BE2C (cell line): ENCODE measurements at regions not wholly inside any gene's neighbourhood (a gene's known extent, or its start where the extent isn't known, plus 50 kb on each side); places are given as distances from the start of the nearest gene placed in this dataset.
"Not testable (repeated sequence)": the region's sequence is repeated elsewhere in the genome, so short reads cannot be mapped to it uniquely, and the experiment has no call there.

ENCODE experiments used
- DNase-seq: peaks from one replicate; pipeline ENCODE4 v3.0.0-alpha.2; 2020
- H3K27me3 ChIP-seq: fragments of 250-450 bp; sonication (Bioruptor Pico); 2 replicates; pipeline ENCODE4 v1.5.1; 2020; ENCODE audit warnings: mild to moderate bottlenecking
- H3K36me3 ChIP-seq: fragments of 250-450 bp; sonication (Bioruptor Pico); 2 replicates; pipeline ENCODE4 v1.5.1; 2020; ENCODE audit warnings: mild to moderate bottlenecking
- H3K4me1 ChIP-seq: fragments of 250-450 bp; sonication (Bioruptor Pico); 2 replicates; pipeline ENCODE4 v1.5.1; 2020
- H3K4me3 ChIP-seq: 2 replicates; pipeline ENCODE4 v1.5.1; 2011; ENCODE audit warnings: low read depth, low read length
- H3K9me3 ChIP-seq: fragments of 250-450 bp; sonication (Bioruptor Pico); 2 replicates; pipeline ENCODE4 v1.5.1; 2020
- TF ChIP-seq, protein P1 (sequence below): IDR thresholded peaks from 2 replicates; pipeline ENCODE4 v1.5.1; 2012; ENCODE audit warnings: mild to moderate bottlenecking, low read depth, low read length

DNA sequence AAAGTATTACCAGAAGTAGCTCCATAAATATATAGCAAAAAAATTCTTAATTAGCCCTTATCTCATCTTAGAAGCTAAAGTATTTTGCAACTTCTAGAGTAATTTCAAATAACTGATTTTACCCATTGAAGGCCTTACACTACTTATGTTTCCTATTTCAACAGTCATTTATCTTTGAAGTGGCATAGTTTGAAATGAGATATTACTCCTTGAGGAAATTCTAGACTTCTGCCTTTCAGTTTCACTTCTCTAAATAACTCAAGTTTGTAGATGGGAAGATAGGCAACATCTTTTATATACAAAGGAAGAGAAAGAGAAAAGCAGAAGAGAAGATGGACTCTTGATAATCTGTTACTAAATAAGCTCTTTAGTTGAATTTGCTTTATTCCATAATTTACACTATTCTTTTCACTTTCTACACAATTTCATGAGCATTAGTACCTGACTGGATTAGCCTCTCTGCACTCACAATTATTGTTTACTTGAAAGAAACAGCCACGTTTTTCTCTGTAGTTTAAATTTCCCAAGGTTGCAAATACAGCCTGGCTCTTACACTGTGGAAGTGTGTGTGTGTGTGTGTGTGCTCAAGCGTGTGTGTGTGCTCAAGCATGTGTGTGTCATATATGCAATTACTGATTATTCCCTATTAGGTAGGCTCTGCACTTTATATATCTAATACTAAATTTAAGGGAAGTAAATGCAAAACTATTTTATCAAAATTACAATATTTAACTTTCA lies 60.6 kb upstream of the EMB start:
- no peaks in the 10 kb centered on the region for H3K4me1 ChIP-seq
- H3K9me3 ChIP-seq, result no peaks in the 10 kb centered on the region
- H3K4me3 ChIP-seq, result no peak overlapping the region
- DNase-seq, result no peak
- H3K36me3 ChIP-seq, result no peaks in the 10 kb centered on the region
- no peaks in the 10 kb centered on the region for H3K27me3 ChIP-seq
- TF ChIP-seq, protein P1, sequence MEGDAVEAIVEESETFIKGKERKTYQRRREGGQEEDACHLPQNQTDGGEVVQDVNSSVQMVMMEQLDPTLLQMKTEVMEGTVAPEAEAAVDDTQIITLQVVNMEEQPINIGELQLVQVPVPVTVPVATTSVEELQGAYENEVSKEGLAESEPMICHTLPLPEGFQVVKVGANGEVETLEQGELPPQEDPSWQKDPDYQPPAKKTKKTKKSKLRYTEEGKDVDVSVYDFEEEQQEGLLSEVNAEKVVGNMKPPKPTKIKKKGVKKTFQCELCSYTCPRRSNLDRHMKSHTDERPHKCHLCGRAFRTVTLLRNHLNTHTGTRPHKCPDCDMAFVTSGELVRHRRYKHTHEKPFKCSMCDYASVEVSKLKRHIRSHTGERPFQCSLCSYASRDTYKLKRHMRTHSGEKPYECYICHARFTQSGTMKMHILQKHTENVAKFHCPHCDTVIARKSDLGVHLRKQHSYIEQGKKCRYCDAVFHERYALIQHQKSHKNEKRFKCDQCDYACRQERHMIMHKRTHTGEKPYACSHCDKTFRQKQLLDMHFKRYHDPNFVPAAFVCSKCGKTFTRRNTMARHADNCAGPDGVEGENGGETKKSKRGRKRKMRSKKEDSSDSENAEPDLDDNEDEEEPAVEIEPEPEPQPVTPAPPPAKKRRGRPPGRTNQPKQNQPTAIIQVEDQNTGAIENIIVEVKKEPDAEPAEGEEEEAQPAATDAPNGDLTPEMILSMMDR, result no peak

DNA sequence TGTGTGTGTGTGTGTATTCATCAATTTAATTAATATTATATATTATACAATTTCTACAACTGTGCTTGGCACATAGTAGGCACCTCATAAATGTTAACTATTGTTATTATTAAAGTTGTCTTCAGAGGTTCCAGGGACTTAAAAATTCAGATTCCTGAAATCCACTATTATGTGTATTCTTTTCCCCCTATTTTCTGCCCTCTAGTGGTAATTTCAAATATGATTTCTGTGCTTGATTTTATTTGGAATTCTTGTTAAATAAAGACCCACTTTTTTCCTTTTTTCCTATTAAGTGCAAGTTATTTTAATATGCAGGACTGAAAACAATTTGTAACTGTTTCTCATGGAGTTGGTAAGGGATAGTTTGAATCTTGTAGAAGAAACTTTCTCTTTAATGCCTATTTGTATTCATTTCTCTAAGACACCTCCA lies 72.0 kb upstream of the EMB start:
- H3K27me3 ChIP-seq, H3K36me3 ChIP-seq, H3K4me1 ChIP-seq, DNase-seq, H3K9me3 ChIP-seq, H3K4me3 ChIP-seq: not testable (repeated sequence)
- TF ChIP-seq, protein P1, result peak; percentile 12; the same call in 1 of the 2 replicates

DNA sequence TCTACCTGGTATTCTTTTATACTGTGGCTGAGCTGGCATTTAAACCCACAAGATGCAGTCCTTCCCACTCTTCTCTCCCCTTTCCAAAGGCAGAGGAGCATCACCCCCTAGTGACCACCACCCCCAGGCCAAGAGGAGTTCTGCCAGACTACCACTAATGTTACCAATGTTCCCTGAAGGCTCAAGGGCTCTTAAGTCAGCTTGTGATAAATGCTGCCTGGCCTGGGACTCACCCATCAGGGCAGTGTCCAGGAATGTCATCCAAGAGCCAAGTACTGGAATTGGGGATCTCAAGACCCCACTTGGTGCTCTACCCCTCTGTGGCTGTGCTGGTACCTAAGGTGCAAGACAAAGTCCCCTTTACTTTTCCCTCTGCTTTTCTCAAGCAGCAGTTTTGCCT lies 80.0 kb upstream of the EMB start:
- not testable (repeated sequence) for H3K4me3 ChIP-seq, H3K36me3 ChIP-seq, H3K27me3 ChIP-seq, H3K9me3 ChIP-seq, DNase-seq, H3K4me1 ChIP-seq

DNA sequence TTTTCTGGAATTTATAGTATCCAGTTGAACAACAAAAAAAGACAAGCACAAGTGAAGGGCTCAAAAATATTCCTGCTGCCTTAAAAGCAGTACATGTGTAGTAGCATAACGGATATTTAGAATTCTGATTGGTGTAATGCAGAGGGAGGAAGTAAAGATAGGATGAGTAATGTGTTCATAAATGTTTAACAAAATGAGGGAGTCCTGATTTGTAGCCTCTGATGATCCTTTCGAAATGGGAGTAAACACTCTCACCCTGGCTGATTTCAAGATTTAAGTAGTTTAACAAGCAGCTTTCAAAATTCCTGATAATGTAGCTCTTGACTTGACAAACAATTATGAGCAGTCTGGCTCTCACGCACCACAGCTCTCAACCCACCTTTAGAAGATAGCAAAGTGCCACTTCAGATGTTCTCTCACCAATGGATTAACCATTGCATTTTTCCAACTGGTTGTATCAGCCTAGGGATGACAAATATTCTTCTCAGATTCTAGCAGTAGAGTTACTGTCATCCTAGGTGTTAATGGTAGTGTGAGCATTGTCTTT lies 86.5 kb upstream of the EMB start:
- H3K36me3 ChIP-seq, H3K9me3 ChIP-seq, DNase-seq, H3K27me3 ChIP-seq, H3K4me3 ChIP-seq, H3K4me1 ChIP-seq: not testable (repeated sequence)

DNA sequence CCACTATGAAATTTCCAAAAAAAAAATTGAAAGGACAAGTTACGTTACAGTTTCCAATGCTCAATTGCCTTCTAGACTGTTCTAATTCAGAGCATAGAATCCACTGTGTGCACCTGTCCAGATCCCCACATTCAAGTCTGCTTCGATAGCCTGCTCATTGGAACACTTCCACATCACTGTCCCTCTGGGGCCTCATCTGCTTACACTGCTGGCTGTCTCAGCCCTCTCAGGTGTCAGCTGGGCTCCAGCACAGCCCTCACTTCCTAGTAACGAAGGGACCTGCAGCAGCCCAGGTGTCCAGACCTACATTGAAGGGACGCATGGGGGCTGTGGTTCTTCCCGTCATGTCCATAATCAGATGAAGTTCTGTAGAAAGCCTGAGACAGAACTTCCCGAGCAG lies 94.3 kb upstream of the EMB start:
- Histone ChIP-seq H3K4me1 (no peaks in the 10 kb centered on the region), H3K9me3 (no peaks in the 10 kb centered on the region), H3K4me3 (no peak overlapping the region), H3K27me3 (no peaks in the 10 kb centered on the region), H3K36me3 (no peaks in the 10 kb centered on the region)
- TF ChIP-seq, protein P1, result no peak
- no peak for DNase-seq

DNA sequence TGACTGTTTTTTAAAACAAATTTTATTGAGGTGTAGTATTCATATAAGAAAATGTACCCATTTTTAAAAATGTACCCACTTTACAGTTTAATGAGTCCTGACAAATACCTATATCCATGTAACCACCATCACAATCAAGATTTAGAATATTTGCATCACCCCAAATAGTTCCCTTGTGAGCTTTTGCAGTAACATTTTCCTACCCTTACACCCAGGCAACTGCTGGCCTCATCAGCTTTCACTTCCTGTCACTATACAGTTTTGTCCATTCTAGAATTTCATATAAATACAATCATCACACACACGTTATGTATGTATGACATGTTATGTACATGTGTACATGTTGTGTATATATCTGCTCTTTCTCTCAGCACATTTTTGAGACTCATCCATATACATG lies 96.4 kb upstream of the EMB start:
- H3K4me1 ChIP-seq, DNase-seq: not testable (repeated sequence)

DNA sequence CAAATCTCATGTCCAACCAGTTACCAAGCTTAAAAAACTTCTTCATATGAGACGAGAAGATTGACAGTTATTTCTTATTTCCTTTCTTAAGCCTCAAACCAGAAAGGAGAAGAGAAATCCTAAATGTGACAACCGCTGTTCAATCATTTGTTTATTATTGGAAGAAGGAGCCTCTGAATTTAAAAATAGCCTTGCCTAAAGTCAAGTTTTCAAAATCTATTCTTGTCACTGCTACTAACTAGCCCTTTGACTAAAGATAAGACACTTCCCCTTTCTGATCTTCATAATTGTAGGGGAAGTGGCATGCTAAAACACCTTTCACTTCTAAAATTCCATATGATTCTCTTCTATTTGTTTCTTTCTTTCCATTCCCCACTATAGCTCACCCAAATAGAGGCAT lies 106.2 kb upstream of the EMB start:
- H3K9me3 ChIP-seq, result no peaks in the 10 kb centered on the region
- no peak for DNase-seq
- no peaks in the 10 kb centered on the region for H3K4me1 ChIP-seq
- TF ChIP-seq, protein P1, result no peak
- H3K36me3 ChIP-seq, result no peaks in the 10 kb centered on the region
- no peak overlapping the region for H3K4me3 ChIP-seq
- no peaks in the 10 kb centered on the region for H3K27me3 ChIP-seq

More for the DNA sequence above, 96.4 kb upstream of the EMB start:
- not testable (repeated sequence) for H3K27me3 ChIP-seq, H3K9me3 ChIP-seq, H3K36me3 ChIP-seq, H3K4me3 ChIP-seq
